Skin of body (tissue), 1 donor: ENCODE measurements at regions not wholly inside any gene's neighbourhood (a gene's known extent, or its start where the extent isn't known, plus 50 kb on each side); places are given as distances from the start of the nearest gene placed in this dataset.
"Not testable (repeated sequence)": the region's sequence is repeated elsewhere in the genome, so short reads cannot be mapped to it uniquely, and the experiment has no call there.

Experiments
- DNase-seq: peaks from one replicate; lab custom pipeline; 2025; lab: John Stamatoyannopoulos, UW

GRCh38 chr7:9204571-9204970, 771.2 kb downstream of the NXPH1 start:
- DNase-seq = no peak

- no peak for DNase-seq
Observed at GRCh38 chr7:9210114-9210513, 776.7 kb downstream of the NXPH1 start.

- DNase-seq = no peak
Observed at GRCh38 chr7:9217204-9217603, 783.8 kb downstream of the NXPH1 start.

GRCh38 chr7:9226500-9226899, 793.1 kb downstream of the NXPH1 start:
- no peak for DNase-seq

- DNase-seq = no peak
Observed at GRCh38 chr7:9231630-9232121, 798.3 kb downstream of the NXPH1 start.

- no peak for DNase-seq
Observed at GRCh38 chr7:9240001-9240400, 806.6 kb downstream of the NXPH1 start.

- no peak for DNase-seq
Observed at GRCh38 chr7:9241826-9242225, 808.4 kb downstream of the NXPH1 start.

- no peak for DNase-seq
Observed at GRCh38 chr7:9242636-9243035, 809.2 kb downstream of the NXPH1 start.

- no peak for DNase-seq
Observed at GRCh38 chr7:9250876-9251275, 817.5 kb downstream of the NXPH1 start.

GRCh38 chr7:9264395-9264794, 831.0 kb downstream of the NXPH1 start:
- DNase-seq = no peak

- DNase-seq = no peak
Observed at GRCh38 chr7:9280088-9280487, 846.7 kb downstream of the NXPH1 start.

GRCh38 chr7:9283246-9283645, 849.8 kb downstream of the NXPH1 start:
- no peak for DNase-seq

- no peak for DNase-seq
Observed at GRCh38 chr7:9302436-9302835, 869.0 kb downstream of the NXPH1 start.

GRCh38 chr7:9307131-9307530, 873.7 kb downstream of the NXPH1 start:
- no peak for DNase-seq

GRCh38 chr7:9324513-9324912, 891.1 kb downstream of the NXPH1 start:
- no peak for DNase-seq

- DNase-seq = no peak
Observed at GRCh38 chr7:9328296-9328695, 894.9 kb downstream of the NXPH1 start.

GRCh38 chr7:9349625-9350024, 916.2 kb downstream of the NXPH1 start:
- DNase-seq = no peak

GRCh38 chr7:9391221-9391620, 957.8 kb downstream of the NXPH1 start:
- no peak for DNase-seq

- DNase-seq = no peak
Observed at GRCh38 chr7:9391984-9392383, 958.6 kb downstream of the NXPH1 start.

GRCh38 chr7:9404386-9404785, 971.0 kb downstream of the NXPH1 start:
- not testable (repeated sequence) for DNase-seq

- DNase-seq = no peak
Observed at GRCh38 chr7:9407816-9408215, 974.4 kb downstream of the NXPH1 start.

- DNase-seq = no peak
Observed at GRCh38 chr7:9453521-9453920, 1020.1 kb downstream of the NXPH1 start.

- DNase-seq = no peak
Observed at GRCh38 chr7:9488555-9488954, 1055.1 kb downstream of the NXPH1 start.

GRCh38 chr7:9498303-9498702, 1064.9 kb downstream of the NXPH1 start:
- no peak for DNase-seq
